Adrenal gland (tissue), 9 donors: ENCODE measurements at regions not wholly inside any gene's neighbourhood (a gene's known extent, or its start where the extent isn't known, plus 50 kb on each side); places are given as distances from the start of the nearest gene placed in this dataset.

Experiments
- DNase-seq, 7 donors: peaks; one replicate each; pipeline ENCODE4 v3.0.0-alpha.2; 2019 to 2020
- H3K27ac ChIP-seq, 5 donors: fragments of 200-600 bp; sonication (generic) in 4 of 5; 1 replicate in 3 of 5; 2 replicates in 2 of 5; pipeline versions ENCODE4 v1.5.1 to v1.8.0; 2016 to 2020; ENCODE audit warnings: mild to moderate bottlenecking in 1 of 5
- H3K27me3 ChIP-seq: fragments of 200-600 bp; 2 replicates; pipeline ENCODE4 v1.8.0; 2021
- H3K36me3 ChIP-seq, 2 donors: fragments of 200-600 bp; replicated peaks in 1 of 2; 1 replicate in 1 of 2; 2 replicates in 1 of 2; pipeline versions ENCODE4 v1.5.1 to v1.8.0; 2018 to 2022
- H3K4me1 ChIP-seq, 2 donors: fragments of 200-600 bp; replicated peaks in 1 of 2; 1 replicate in 1 of 2; 2 replicates in 1 of 2; pipeline versions ENCODE4 v1.5.1 to v1.8.0; 2018 to 2021
- H3K4me3 ChIP-seq, 4 donors: fragments of 200-600 bp; sonication (generic) in 3 of 4; one replicate each; pipeline ENCODE4 v1.5.1; 2016 to 2018
- H3K9me3 ChIP-seq, 3 donors: fragments of 200-600 bp; sonication (generic) in 1 of 3; replicated peaks in 1 of 3; 1 replicate in 2 of 3; 2 replicates in 1 of 3; pipeline versions ENCODE4 v1.5.1 to v1.8.0; 2016 to 2021
- CTCF ChIP-seq, 6 experiments: fragments of 450-650 bp in 4 of 6; fragments of 200-600 bp in 2 of 6; sonication (generic) in 1 of 6; IDR thresholded peaks; 1 replicate in 5 of 6; 2 replicates in 1 of 6; pipeline versions ENCODE4 v1.5.1 to v1.8.0; 2016 to 2021; ENCODE audit warnings: antibody characterized with exemption in 6 of 6, mild to moderate bottlenecking in 2 of 6, moderate library complexity in 1 of 6
- POLR2A ChIP-seq, 2 donors: fragments of 450-650 bp; IDR thresholded peaks; one replicate each; pipeline ENCODE4 v1.6.1; 2017; ENCODE audit warnings: antibody characterized with exemption in 2 of 2, mild to moderate bottlenecking in 2 of 2, moderate library complexity in 1 of 2
- WGBS, 4 donors: extraction: QIAGEN DNeasy Blood & Tissue Kit in 2 of 4; methylation state at CpG; one replicate each; pipeline versions ENCODE4 v1.1.5 to v1.1.7; 2013 to 2017; 5-methylcytosine and 5-hydroxymethylcytosine counted together
- intact Hi-C, 2 donors: fragments of 100-400 bp; cut with DNase I; formaldehyde crosslinking; loops; one replicate each; pipeline versions ENCODE4 v1.14.1 to v1.15.0; 2022 to 2023
- donor health status: healthy with polysubstance abuse.
- donor health status: Bipolar disorder and iron deficiency.
- donor health status: DM: yes; HTN: yes; CAD: no.
- donor health status: DM: no; HTN: no; CAD: no.
- donor health status: DM: no; HTN: no; CAD: no.

GRCh38 chr6:166737261-166737660 lies 110.2 kb upstream of the RPS6KA2 start:
- Histone ChIP-seq H3K36me3 (no peaks in the 10 kb centered on the region), H3K4me1 (no peaks in the 10 kb centered on the region), H3K27ac (no peak overlapping the region), H3K4me3 (no peak overlapping the region), H3K9me3 (no peaks in the 10 kb centered on the region), H3K27me3 (no peaks in the 10 kb centered on the region)
- no peak for TF ChIP-seq POLR2A (IDR thresholded peaks at IDR 0.05)
- no peak for TF ChIP-seq CTCF (IDR thresholded peaks at IDR 0.05)
- intact Hi-C loops: no loop called here
- no peak for DNase-seq
- 52 to 65% (median 60%) methylated on average over 7 of the region's 7 CpGs for WGBS, 4 donors

GRCh38 chr6:166736634-166737033 lies 109.6 kb upstream of the RPS6KA2 start:
- TF ChIP-seq POLR2A (IDR thresholded peaks at IDR 0.05) (no peak), CTCF (IDR thresholded peaks at IDR 0.05) (no peak)
- intact Hi-C loops: no loop called here
- Histone ChIP-seq H3K36me3 (no peaks in the 10 kb centered on the region), H3K4me3 (no peak overlapping the region), H3K27me3 (no peaks in the 10 kb centered on the region), H3K27ac (no peak overlapping the region), H3K9me3 (no peaks in the 10 kb centered on the region), H3K4me1 (no peaks in the 10 kb centered on the region)
- 59 to 75% (median 68%) methylated on average over 4 to 6 of the region's 6 CpGs for WGBS, 4 donors
- no peak for DNase-seq

- intact Hi-C loops: no loop called here
These were observed 106.8 kb upstream of the RPS6KA2 start for GRCh38 chr6:166733900-166734299.

GRCh38 chr6:166729658-166730057 lies 102.6 kb upstream of the RPS6KA2 start:
- H3K4me1 ChIP-seq: no peaks in the 10 kb centered on the region
- no peaks in the 10 kb centered on the region for H3K27me3 ChIP-seq
- H3K36me3 ChIP-seq: no peaks in the 10 kb centered on the region
- intact Hi-C loops: no loop called here
- no peak for TF ChIP-seq CTCF (IDR thresholded peaks at IDR 0.05)
- no peak for TF ChIP-seq POLR2A (IDR thresholded peaks at IDR 0.05)
- peak in 1 of 7 donors; percentile 21 for DNase-seq
- H3K9me3 ChIP-seq: no peaks in the 10 kb centered on the region
- H3K4me3 ChIP-seq: no peak overlapping the region
- no peak overlapping the region for H3K27ac ChIP-seq
- 64 to 72% (median 66%) methylated on average over 5 of the region's 5 CpGs for WGBS, 4 donors

More at GRCh38 chr6:166733900-166734299, 106.8 kb upstream of the RPS6KA2 start:
- WGBS, 4 donors: 55 to 82% (median 77%) methylated on average over 4 of the region's 4 CpGs
- H3K4me3 ChIP-seq: no peak overlapping the region
- H3K36me3 ChIP-seq: no peaks in the 10 kb centered on the region
- no peak for DNase-seq
- no peaks in the 10 kb centered on the region for H3K4me1 ChIP-seq
- H3K27ac ChIP-seq: no peak overlapping the region
- H3K27me3 ChIP-seq: no peaks in the 10 kb centered on the region
- TF ChIP-seq POLR2A (IDR thresholded peaks at IDR 0.05) (no peak), CTCF (IDR thresholded peaks at IDR 0.05) (no peak)
- no peaks in the 10 kb centered on the region for H3K9me3 ChIP-seq
